ENCODE measurements at regions not wholly inside any gene's neighbourhood (a gene's known extent, or its start where the extent isn't known, plus 50 kb on each side); places are given as distances from the start of the nearest gene placed in this dataset.

DNA sequence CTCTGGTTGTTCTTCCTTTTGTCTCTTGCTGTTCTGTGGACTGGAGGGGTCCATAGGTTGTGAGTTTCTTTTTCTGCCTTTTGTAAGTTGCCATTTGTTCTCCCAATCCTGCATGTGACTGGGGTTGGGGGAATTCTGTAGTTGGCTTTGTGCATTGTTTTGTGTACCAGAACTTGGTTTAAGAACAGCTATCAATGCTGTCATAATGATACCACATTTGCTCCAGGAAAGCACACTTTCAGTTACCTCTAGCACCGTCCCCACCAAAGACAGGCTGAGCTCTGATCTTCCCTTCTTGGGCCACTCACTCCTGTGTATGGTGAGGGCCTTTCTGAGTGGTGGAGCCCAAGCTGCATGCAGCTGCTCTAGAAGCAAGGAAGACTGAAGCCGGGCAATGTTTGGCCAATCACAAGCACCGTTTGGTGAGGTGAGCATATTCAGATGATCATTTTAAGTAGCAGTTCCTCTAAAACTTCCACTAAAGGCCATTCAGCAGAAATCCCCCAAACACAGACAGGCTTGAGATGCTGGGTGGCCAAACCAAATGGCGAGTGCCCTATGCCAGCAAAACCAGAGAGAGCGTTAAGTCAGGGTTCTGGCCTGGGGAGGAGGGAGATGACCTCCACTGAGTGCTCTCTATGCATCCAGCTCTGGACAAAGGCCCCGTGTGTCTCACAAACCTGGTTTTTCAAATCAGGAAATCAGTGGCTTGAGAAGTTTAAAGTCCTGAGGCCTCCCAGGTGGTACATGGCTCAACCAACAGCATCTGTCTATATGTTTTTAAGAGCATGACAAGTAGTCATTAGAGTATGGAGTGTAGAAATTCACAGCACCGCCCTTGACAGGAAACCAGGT, 120.7 kb upstream of the SPATA13 start:
- Histone ChIP-seq H3K9me3 (ENCODE audit: control insufficient read depth, insufficient read depth, low read length) (no peaks in the 10 kb centered on the region), H3K4me1 (ENCODE audit: control insufficient read depth, insufficient read depth, low read length) (peaks cover 9% of the 10 kb centered on the region), H3K36me3 (ENCODE audit: control insufficient read depth, insufficient read depth, low read length) (no peaks in the 10 kb centered on the region), H3K4me3 (ENCODE audit: low read depth, low read length) (no peak overlapping the region), H3K9ac (ENCODE audit: low read depth, low read length) (no peak overlapping the region), H3K27me3 (ENCODE audit: control insufficient read depth, insufficient read depth, low read length) (peaks cover 34% of the 10 kb centered on the region)

DNA sequence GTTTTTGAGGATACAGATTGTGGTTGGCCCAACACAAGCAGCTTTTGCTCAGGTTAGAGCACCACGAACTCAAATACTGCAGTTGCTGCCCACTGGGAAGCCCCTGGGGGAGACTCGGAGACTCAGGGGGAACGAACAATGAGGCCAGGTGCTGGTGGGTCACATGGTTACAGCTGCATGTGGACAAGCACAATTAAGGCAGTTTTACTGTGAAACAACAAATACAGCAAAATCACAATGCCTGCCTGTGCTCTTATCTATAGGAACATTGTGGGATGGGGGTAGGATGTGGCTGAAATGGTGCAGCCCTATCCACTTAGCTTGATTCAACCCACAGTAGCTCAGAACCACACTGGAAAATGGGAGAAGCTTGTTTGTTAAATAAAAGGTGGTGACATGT, 119.7 kb upstream of the SPATA13 start:
- H3K4me1 ChIP-seq (ENCODE audit: control insufficient read depth, insufficient read depth, low read length): peaks cover 9% of the 10 kb centered on the region
- no peaks in the 10 kb centered on the region for H3K9me3 ChIP-seq (ENCODE audit: control insufficient read depth, insufficient read depth, low read length)
- peaks cover 34% of the 10 kb centered on the region for H3K27me3 ChIP-seq (ENCODE audit: control insufficient read depth, insufficient read depth, low read length)
- no peaks in the 10 kb centered on the region for H3K36me3 ChIP-seq (ENCODE audit: control insufficient read depth, insufficient read depth, low read length)
- H3K9ac ChIP-seq (ENCODE audit: low read depth, low read length): no peak overlapping the region
- no peak overlapping the region for H3K4me3 ChIP-seq (ENCODE audit: low read depth, low read length)

DNA sequence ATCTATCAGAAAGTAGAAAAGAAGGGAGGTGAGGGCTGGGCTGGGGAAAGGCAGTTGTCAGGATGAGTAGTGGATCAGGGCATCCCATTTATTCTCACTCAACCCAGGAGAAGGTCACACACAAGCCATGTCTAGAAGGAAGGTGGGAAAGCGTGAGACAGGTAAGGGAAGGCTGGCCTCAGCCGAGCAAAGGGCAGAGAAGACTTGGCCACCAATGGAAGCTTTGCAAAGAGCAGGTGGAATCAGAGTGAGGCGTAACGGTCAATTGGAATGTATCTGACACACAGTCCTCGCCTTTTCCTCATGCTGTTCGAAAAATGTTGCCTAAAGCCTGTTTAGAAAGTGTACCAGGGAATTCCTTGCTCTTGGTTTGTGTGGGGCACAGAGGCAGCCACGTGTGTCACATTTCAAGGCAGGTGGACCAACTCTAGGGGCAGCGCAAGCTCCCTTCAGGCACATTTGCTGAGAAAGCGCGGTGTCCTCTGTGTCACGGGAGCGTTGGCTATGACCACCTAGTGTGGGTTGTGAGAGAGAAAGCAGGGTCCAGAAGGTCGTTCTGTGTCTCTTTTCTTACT, 118.8 kb upstream of the SPATA13 start:
- no peaks in the 10 kb centered on the region for H3K36me3 ChIP-seq (ENCODE audit: control insufficient read depth, insufficient read depth, low read length)
- no peak overlapping the region for H3K9ac ChIP-seq (ENCODE audit: low read depth, low read length)
- peaks cover 34% of the 10 kb centered on the region for H3K27me3 ChIP-seq (ENCODE audit: control insufficient read depth, insufficient read depth, low read length)
- no peaks in the 10 kb centered on the region for H3K9me3 ChIP-seq (ENCODE audit: control insufficient read depth, insufficient read depth, low read length)
- no peak overlapping the region for H3K4me3 ChIP-seq (ENCODE audit: low read depth, low read length)
- H3K4me1 ChIP-seq (ENCODE audit: control insufficient read depth, insufficient read depth, low read length): peaks cover 9% of the 10 kb centered on the region

DNA sequence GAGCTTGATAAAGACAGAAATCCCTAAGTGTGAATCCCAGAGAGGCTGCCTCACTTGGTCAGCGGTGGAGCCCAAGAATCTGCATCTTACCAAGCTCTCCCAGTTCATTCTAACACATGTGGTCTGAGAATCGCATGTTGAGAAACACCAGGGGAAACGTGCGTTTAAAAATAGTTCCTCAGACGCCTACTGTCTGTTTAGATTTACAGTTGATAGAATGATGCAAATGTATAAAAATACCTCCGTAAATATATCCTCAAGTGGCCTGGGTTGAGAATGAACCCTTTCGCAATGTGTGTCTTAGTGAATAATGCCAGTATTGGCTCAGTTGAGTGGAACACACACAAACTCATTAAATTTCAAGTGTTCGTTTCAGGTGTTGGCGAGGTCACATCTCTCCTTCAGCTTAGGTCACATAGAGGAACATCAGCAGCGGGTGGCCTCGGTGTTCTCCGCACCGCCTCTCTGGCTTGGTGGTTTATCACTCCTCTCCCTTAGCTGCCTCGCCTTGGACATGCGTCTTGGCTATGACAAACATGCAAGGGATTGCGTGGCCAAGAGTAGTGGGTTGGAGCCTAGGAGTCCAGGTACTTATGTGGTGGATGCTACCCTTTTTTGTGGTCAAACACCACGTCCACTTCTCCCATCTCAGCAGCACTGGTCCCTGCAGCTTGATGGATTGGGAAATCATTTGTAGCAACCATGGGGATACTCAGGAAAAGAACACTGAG, 117.6 kb upstream of the SPATA13 start:
- Histone ChIP-seq H3K27me3 (ENCODE audit: control insufficient read depth, insufficient read depth, low read length) (peaks cover 34% of the 10 kb centered on the region), H3K9ac (ENCODE audit: low read depth, low read length) (no peak overlapping the region), H3K4me3 (ENCODE audit: low read depth, low read length) (no peak overlapping the region), H3K36me3 (ENCODE audit: control insufficient read depth, insufficient read depth, low read length) (no peaks in the 10 kb centered on the region), H3K4me1 (ENCODE audit: control insufficient read depth, insufficient read depth, low read length) (peaks cover 9% of the 10 kb centered on the region), H3K9me3 (ENCODE audit: control insufficient read depth, insufficient read depth, low read length) (no peaks in the 10 kb centered on the region)

DNA sequence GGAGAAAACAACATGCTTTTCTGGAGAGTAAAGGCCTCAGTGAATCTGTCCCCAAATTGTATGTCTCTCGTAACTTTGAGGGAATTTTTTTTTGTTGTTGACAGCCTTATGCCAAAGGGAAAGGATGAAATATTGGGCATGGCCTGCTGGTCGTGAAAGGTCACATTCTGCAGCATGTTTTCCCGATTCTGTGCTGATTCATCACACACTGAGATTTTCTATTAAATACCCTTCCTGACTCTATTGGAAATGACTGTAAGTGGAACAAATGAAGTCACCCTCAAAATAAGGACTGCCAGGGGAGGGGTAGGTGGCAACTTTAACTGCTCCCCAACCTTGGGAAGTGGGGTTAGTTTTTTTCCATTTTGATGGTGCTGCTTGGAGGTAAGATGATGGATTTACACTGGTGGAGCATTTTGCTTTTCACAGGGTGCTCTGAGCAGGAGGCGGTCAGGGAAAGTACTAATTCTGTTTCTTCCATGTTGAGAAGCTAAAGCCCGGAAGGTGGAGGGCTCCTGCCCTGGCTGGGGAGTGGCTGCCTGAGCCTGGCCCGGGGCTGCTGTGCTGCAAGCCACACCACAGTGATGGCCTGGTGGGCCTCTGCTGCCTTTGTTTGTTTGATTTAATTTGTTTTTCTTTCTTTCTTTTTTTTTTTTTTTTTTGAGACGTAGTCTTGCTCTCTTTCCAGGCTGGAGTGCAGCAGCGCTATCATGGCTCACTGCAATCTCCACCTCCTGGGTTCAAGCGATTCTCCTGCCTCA, 116.8 kb upstream of the SPATA13 start:
- H3K4me3 ChIP-seq (ENCODE audit: low read depth, low read length): no peak overlapping the region

DNA sequence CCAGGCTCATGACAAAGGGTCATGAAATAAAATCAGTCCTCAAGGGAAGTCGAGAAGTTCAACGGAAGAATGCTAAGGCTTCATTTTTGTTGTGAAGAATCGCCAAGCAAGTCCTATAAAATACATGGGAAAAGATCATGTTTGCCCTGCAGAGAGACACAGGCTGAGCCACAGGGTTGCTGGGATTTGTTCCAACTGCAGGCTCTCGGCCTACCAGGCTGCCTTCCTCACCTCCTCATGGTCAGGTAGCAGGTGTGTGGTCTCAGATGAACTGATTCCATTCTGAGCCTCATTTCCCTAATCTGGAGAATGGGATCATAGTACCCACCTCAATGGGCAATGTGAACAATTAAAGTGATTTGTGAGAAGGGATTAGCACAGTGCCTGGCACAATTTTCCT, 114.9 kb upstream of the SPATA13 start:
- no peaks in the 10 kb centered on the region for H3K36me3 ChIP-seq (ENCODE audit: control insufficient read depth, insufficient read depth, low read length)
- H3K4me3 ChIP-seq (ENCODE audit: low read depth, low read length): no peak overlapping the region
- H3K9ac ChIP-seq (ENCODE audit: low read depth, low read length): no peak overlapping the region
- peaks cover 6% of the 10 kb centered on the region for H3K4me1 ChIP-seq (ENCODE audit: control insufficient read depth, insufficient read depth, low read length)
- H3K27me3 ChIP-seq (ENCODE audit: control insufficient read depth, insufficient read depth, low read length): peaks cover 16% of the 10 kb centered on the region
- H3K9me3 ChIP-seq (ENCODE audit: control insufficient read depth, insufficient read depth, low read length): no peaks in the 10 kb centered on the region

More for the DNA sequence above, 116.8 kb upstream of the SPATA13 start:
- peaks cover 9% of the 10 kb centered on the region for H3K4me1 ChIP-seq (ENCODE audit: control insufficient read depth, insufficient read depth, low read length)
- peaks cover 33% of the 10 kb centered on the region for H3K27me3 ChIP-seq (ENCODE audit: control insufficient read depth, insufficient read depth, low read length)
- H3K9me3 ChIP-seq (ENCODE audit: control insufficient read depth, insufficient read depth, low read length): no peaks in the 10 kb centered on the region
- H3K36me3 ChIP-seq (ENCODE audit: control insufficient read depth, insufficient read depth, low read length): no peaks in the 10 kb centered on the region
- H3K9ac ChIP-seq (ENCODE audit: low read depth, low read length): no peak overlapping the region

DNA sequence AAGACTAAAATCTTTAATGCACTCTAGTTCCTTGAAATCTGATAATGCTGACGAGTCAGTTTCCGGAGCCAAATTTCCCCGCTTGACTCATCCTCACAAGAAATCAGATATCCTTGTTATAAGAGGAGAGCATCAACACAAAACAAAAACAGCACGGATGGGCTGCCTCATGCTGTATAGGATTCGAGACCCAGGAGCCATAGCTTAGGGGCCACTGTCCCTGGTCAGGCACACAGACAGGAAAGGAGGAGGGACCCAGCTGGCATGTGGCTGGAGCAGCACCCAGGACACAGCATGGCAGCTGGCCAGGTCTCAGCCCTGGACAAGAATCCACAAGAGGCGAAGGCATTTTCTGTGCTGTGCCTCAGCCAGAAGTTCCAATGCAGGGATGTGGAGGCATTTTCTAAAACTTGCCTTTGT, 110.2 kb upstream of the SPATA13 start:
- H3K9me3 ChIP-seq (ENCODE audit: control insufficient read depth, insufficient read depth, low read length): no peaks in the 10 kb centered on the region
- H3K4me1 ChIP-seq (ENCODE audit: control insufficient read depth, insufficient read depth, low read length): peaks cover 12% of the 10 kb centered on the region
- no peaks in the 10 kb centered on the region for H3K36me3 ChIP-seq (ENCODE audit: control insufficient read depth, insufficient read depth, low read length)
- H3K9ac ChIP-seq (ENCODE audit: low read depth, low read length): no peak overlapping the region
- no peaks in the 10 kb centered on the region for H3K27me3 ChIP-seq (ENCODE audit: control insufficient read depth, insufficient read depth, low read length)
- H3K4me3 ChIP-seq (ENCODE audit: low read depth, low read length): no peak overlapping the region

DNA sequence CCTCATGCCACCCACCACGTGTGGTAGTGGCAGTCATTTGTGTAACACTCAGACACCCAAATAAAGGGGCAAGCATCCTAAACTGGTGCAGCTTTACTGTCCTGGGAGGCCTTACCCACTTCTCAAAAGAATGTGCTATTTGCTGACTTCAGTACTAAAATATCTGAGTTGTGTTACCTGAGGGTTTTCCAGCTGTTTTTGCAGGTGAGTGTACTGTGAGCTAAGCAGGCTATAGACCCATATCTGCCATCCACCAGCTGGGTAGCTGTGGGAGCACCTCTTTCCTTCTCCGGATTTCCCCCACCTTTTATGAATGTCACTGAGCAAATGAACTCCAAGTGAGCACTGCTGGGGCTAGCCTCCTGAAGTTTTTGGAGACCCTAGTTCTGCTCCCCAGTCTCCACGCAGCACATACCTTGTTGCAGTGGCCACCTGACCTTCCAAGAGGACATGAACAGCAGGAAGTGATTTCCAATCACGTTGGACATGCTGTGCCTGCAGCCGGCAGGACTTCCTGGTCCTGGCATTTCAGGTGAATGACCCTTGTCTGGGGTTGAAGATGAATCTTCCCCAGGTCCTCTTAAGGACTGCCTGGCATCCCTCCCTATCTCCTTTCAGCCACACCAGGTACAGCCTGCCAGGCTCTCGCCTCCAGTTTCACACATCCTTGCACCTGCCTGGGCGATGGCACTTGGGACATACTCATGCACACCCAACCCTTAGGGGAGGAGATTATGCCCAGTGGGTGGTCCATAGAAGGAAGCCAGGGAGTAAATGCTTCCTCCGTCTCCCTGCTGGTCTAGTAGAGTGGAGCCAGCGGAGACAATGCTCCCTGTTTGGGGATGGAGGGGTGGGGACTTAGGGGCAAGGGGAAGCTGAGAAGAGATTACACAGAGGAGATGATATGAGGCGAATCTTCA, 109.5 kb upstream of the SPATA13 start:
- Histone ChIP-seq H3K27me3 (ENCODE audit: control insufficient read depth, insufficient read depth, low read length) (no peaks in the 10 kb centered on the region), H3K4me3 (ENCODE audit: low read depth, low read length) (no peak overlapping the region), H3K4me1 (ENCODE audit: control insufficient read depth, insufficient read depth, low read length) (peaks cover 12% of the 10 kb centered on the region), H3K9ac (ENCODE audit: low read depth, low read length) (no peak overlapping the region), H3K9me3 (ENCODE audit: control insufficient read depth, insufficient read depth, low read length) (no peaks in the 10 kb centered on the region), H3K36me3 (ENCODE audit: control insufficient read depth, insufficient read depth, low read length) (no peaks in the 10 kb centered on the region)

DNA sequence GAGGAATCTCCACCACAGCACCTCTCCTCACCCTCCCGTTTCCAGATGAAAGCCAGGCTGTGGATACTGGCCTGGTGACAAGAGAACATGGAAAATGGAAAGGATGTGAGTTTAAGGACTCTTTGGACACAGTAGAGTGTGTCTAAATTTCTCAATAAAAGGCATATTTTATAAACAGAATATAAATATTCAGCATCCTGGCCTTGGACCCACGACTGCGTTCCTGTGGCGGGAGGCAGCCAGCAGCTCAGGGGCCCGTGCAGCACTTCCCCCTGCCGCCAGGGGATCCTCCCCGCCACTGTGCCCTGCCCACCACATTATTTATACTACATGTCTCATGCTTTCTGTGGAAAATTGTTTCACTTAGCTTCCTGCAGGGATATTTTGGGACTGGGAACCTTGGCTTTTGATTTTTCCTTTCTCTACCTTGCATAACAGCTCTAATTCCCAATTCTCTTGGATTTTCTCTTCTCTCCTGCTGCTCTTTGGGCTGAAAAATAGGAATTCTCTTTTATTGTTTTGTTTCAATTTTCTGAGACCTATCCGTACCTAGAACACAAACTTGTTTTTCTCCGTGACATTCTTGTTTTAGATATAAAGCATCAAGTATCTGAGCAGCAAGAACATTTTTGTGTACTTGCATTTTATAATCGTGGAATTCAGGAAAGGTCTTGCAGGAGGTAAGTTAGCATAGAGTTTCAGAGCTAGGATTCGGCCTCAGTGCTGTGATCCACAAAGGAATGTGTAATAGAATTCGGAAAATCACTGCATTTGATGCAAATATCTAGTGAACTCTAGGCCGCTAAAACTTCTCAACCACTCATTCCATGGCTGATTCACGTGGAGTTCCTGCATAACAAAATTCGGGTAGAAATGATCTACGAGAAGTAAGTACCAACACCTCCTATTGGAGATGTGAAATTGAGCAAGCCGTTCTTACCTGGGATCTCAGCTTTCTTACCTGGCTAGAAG, 107.7 kb upstream of the SPATA13 start:
- Histone ChIP-seq H3K9ac (ENCODE audit: low read depth, low read length) (no peak overlapping the region), H3K4me1 (ENCODE audit: control insufficient read depth, insufficient read depth, low read length) (peaks cover 12% of the 10 kb centered on the region), H3K36me3 (ENCODE audit: control insufficient read depth, insufficient read depth, low read length) (no peaks in the 10 kb centered on the region), H3K4me3 (ENCODE audit: low read depth, low read length) (no peak overlapping the region), H3K9me3 (ENCODE audit: control insufficient read depth, insufficient read depth, low read length) (no peaks in the 10 kb centered on the region), H3K27me3 (ENCODE audit: control insufficient read depth, insufficient read depth, low read length) (no peaks in the 10 kb centered on the region)
